Endothelial cell of umbilical vein (primary cell): ENCODE measurements at regions not wholly inside any gene's neighbourhood (a gene's known extent, or its start where the extent isn't known, plus 50 kb on each side); places are given as distances from the start of the nearest gene placed in this dataset.

Experiments used
- BruUV-seq: library from RNA; stranded (reverse); fragments of 400-500 nt; replicated peaks from 2 replicates; lab custom pipeline; 2021; lab: Mats Ljungman, UMichigan
- CTCF ChIA-PET: fragments of 300-600, 350-600 bp; sonication (Branson Sonifier 250); formaldehyde crosslinking; loops from one replicate; lab custom pipeline; 2021; ENCODE audit warnings: antibody characterized with exemption, inconsistent platforms; lab: Charles Lee
- POLR2A ChIA-PET: fragments of 300-600, 350-600 bp; sonication (Branson Sonifier 250); formaldehyde crosslinking; loops from one replicate; lab custom pipeline; 2021; ENCODE audit warnings: antibody characterized with exemption, inconsistent platforms; lab: Charles Lee
- DNase-seq: peaks from one replicate; pipeline ENCODE4 v3.0.0-alpha.2; 2011; ENCODE audit warnings: low read depth, low spot score
- FAIRE-seq: peaks from 2 replicates; lab custom pipeline; 2011; peaks lifted over from hg19 to GRCh38; lab: Jason Lieb, UNC
- H2AFZ ChIP-seq: 2 replicates; pipeline ENCODE4 v1.6.0; 2012; ENCODE audit warnings: low read depth, low read length, control low read depth, inconsistent platforms
- H3K27ac ChIP-seq: 2 replicates; pipeline ENCODE4 v1.5.1; 2011; ENCODE audit warnings: low read depth, mild to moderate bottlenecking, control low read depth, low read length, moderate library complexity; ENCODE audit not compliant: insufficient read depth
- H3K27me3 ChIP-seq, 2 experiments: 2 replicates each; pipeline versions ENCODE4 v1.6.0 to v1.6.1; 2011; ENCODE audit warnings: low read length in 2 of 2, mixed read lengths in 1 of 2; ENCODE audit not compliant: control insufficient read depth in 2 of 2, insufficient read depth in 2 of 2
- H3K36me3 ChIP-seq, 2 experiments: 2 replicates in 1 of 2; 3 replicates in 1 of 2; pipeline ENCODE4 v1.5.1; 2011; ENCODE audit warnings: low read length in 2 of 2, mild to moderate bottlenecking in 1 of 2, moderate library complexity in 1 of 2; ENCODE audit not compliant: control insufficient read depth in 2 of 2, insufficient read depth in 2 of 2; ENCODE audit errors: extremely low read depth in 1 of 2
- H3K4me1 ChIP-seq: 3 replicates; pipeline ENCODE4 v1.5.1; 2011; ENCODE audit warnings: mild to moderate bottlenecking, low read length; ENCODE audit not compliant: control insufficient read depth, insufficient read depth; ENCODE audit errors: extremely low read depth
- H3K4me2 ChIP-seq: 2 replicates; pipeline ENCODE4 v1.6.1; 2011; ENCODE audit warnings: low read length, control low read depth, mixed read lengths; ENCODE audit not compliant: insufficient read depth
- H3K4me3 ChIP-seq, 3 experiments: fragments of 200-600 bp in 1 of 3; sonication (generic), shearing (Covaris generic) in 1 of 3; replicated peaks in 1 of 3; 2 replicates each; pipeline ENCODE4 v1.5.1; 2011 to 2016; ENCODE audit warnings: control low read depth in 3 of 3, low read length in 3 of 3, mild to moderate bottlenecking in 2 of 3, inconsistent platforms in 1 of 3, low read depth in 1 of 3, moderate library complexity in 1 of 3; ENCODE audit not compliant: insufficient read depth in 1 of 3
- H3K79me2 ChIP-seq: 2 replicates; pipeline ENCODE4 v1.6.0; 2012; ENCODE audit warnings: low read length, inconsistent platforms; ENCODE audit not compliant: control insufficient read depth, insufficient read depth
- H3K9ac ChIP-seq: replicated peaks from 2 replicates; pipeline ENCODE3; 2011; ENCODE audit warnings: low read length, control low read depth; ENCODE audit not compliant: insufficient read depth; ENCODE audit errors: extremely low read depth
- H3K9me1 ChIP-seq: replicated peaks from 3 replicates; pipeline ENCODE4 v1.6.0; 2011; ENCODE audit warnings: mild to moderate bottlenecking, low read length; ENCODE audit not compliant: control insufficient read depth, insufficient read depth; ENCODE audit errors: extremely low read depth
- H3K9me3 ChIP-seq: replicated peaks from 2 replicates; pipeline ENCODE4 v1.5.1; 2012; ENCODE audit warnings: low read length, inconsistent platforms; ENCODE audit not compliant: control insufficient read depth, insufficient read depth
- H4K20me1 ChIP-seq: replicated peaks from 2 replicates; pipeline ENCODE3; 2011; ENCODE audit warnings: mild to moderate bottlenecking, low read length; ENCODE audit not compliant: control insufficient read depth, insufficient read depth; ENCODE audit errors: extremely low read depth
- EZH2 ChIP-seq: IDR thresholded peaks from 2 replicates; pipeline ENCODE4 v1.6.1; 2012; ENCODE audit warnings: borderline replicate concordance, low read depth, mild to moderate bottlenecking, moderate library complexity, low read length, inconsistent platforms; ENCODE audit not compliant: severe bottlenecking
- FOS ChIP-seq: IDR thresholded peaks from 2 replicates; pipeline ENCODE4 v1.6.1; 2011; ENCODE audit warnings: mild to moderate bottlenecking, low read length, moderate library complexity, borderline replicate concordance; ENCODE audit not compliant: insufficient read depth
- GATA2 ChIP-seq: IDR thresholded peaks from 2 replicates; pipeline ENCODE4 v1.7.0; 2011; ENCODE audit warnings: low read depth, mild to moderate bottlenecking, moderate library complexity, mixed read lengths, low read length; ENCODE audit not compliant: insufficient read length, insufficient read depth
- JUN ChIP-seq: IDR thresholded peaks from 2 replicates; pipeline ENCODE4 v1.6.1; 2011; ENCODE audit warnings: borderline replicate concordance, low read depth; ENCODE audit not compliant: insufficient read length, insufficient read depth
- MYC ChIP-seq: IDR thresholded peaks from one replicate; pipeline ENCODE4 v1.6.1; 2011; ENCODE audit warnings: mild to moderate bottlenecking, low read depth, low read length
- POLR2A ChIP-seq: IDR thresholded peaks from 2 replicates; pipeline ENCODE4 v1.6.1; 2012; ENCODE audit warnings: low read depth, mild to moderate bottlenecking, control low read depth, low read length
- POLR2AphosphoS5 ChIP-seq: IDR thresholded peaks from 2 replicates; pipeline ENCODE4 v1.6.1; 2012; ENCODE audit warnings: low read depth, mild to moderate bottlenecking, control low read depth, low read length, moderate library complexity; ENCODE audit not compliant: insufficient read depth
- dilution Hi-C: fragments of 300-500 bp; cut with MboI; formaldehyde crosslinking; loops from one replicate; pipeline ENCODE4 v1.15.0; 2019; ENCODE audit warnings: low sequenced_read_pairs; ENCODE audit not compliant: extremely low pct_ligation_motif_present
- intact Hi-C: fragments of 100-400 bp; cut with micrococcal nuclease; formaldehyde crosslinking; loops from one replicate; pipeline ENCODE4 v1.10.0; 2022
- TF ChIP-seq, protein P1 (sequence below): IDR thresholded peaks from 2 replicates; pipeline ENCODE4 v1.6.1; 2011; ENCODE audit not compliant: insufficient read depth, insufficient read length
- TF ChIP-seq, protein P2 (sequence below), 2 donors: IDR thresholded peaks; 1 replicate in 1 of 2; 2 replicates in 1 of 2; pipeline ENCODE4 v1.5.1; 2011; ENCODE audit warnings: low read length in 2 of 2, mild to moderate bottlenecking in 2 of 2, moderate library complexity in 2 of 2, control low read depth in 1 of 2, inconsistent platforms in 1 of 2, low read depth in 1 of 2; ENCODE audit not compliant: insufficient read depth in 1 of 2; ENCODE audit errors: extremely low read depth in 1 of 2

DNA sequence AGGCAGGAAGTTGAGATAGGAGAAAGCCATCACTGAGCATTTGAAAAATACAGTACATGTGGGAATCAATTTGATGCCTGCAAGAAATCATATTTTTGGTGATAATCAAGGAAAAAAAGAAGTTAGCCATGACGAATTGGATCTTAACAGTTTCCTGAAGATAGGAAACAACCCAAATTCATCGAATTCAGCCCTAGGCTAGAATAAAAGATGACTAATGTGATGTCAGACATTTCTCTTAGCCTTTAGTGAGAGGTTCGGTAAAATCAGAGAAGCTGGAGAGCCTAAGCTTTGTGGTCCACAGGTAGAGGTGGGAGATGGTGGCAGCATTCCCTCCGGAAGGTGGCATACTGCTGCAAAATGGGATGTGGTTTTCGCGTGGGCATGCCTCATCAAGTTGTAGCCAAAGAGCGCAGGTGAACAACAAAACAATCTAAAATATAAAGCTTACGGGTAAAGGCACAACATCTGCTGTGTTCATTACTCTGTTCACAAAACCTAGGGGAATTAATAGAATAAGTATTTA is 144.1 kb upstream of the ALCAM start:
- no peaks in the 10 kb centered on the region for H3K79me2 ChIP-seq
- no peaks in the 10 kb centered on the region for H3K9me3 ChIP-seq
- no peak overlapping the region for H3K27ac ChIP-seq
- H3K9me1 ChIP-seq, result no peaks in the 10 kb centered on the region
- ChIA-PET POLR2A (no interaction called here), CTCF (interaction anchor here (1.4 to 2.2 kb wide), 2 partner anchors 10 to 12 kb away, joined by 3 to 6 read pairs; no protein-coding TSS in a partner anchor)
- H3K4me2 ChIP-seq, result no peak overlapping the region
- H2AFZ ChIP-seq, result no peak overlapping the region
- H3K4me1 ChIP-seq, result no peaks in the 10 kb centered on the region
- FAIRE-seq, result no peak
- intact Hi-C loops, result no loop called here
- H3K36me3 ChIP-seq, result no peaks in the 10 kb centered on the region
- no peaks in the 10 kb centered on the region for H3K27me3 ChIP-seq
- H3K4me3 ChIP-seq, result no peak overlapping the region
- no peaks in the 10 kb centered on the region for H4K20me1 ChIP-seq
- dilution Hi-C loops, result no loop called here
- no peak overlapping the region for H3K9ac ChIP-seq
- BruUV-seq, result no TSS peak
- TF ChIP-seq JUN (no peak), POLR2AphosphoS5 (no peak), POLR2A (no peak), FOS (no peak), EZH2 (no peak), GATA2 (no peak), MYC (no peak)
- TF ChIP-seq, protein P1, sequence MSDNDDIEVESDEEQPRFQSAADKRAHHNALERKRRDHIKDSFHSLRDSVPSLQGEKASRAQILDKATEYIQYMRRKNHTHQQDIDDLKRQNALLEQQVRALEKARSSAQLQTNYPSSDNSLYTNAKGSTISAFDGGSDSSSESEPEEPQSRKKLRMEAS, result no peak
- TF ChIP-seq, protein P2, sequence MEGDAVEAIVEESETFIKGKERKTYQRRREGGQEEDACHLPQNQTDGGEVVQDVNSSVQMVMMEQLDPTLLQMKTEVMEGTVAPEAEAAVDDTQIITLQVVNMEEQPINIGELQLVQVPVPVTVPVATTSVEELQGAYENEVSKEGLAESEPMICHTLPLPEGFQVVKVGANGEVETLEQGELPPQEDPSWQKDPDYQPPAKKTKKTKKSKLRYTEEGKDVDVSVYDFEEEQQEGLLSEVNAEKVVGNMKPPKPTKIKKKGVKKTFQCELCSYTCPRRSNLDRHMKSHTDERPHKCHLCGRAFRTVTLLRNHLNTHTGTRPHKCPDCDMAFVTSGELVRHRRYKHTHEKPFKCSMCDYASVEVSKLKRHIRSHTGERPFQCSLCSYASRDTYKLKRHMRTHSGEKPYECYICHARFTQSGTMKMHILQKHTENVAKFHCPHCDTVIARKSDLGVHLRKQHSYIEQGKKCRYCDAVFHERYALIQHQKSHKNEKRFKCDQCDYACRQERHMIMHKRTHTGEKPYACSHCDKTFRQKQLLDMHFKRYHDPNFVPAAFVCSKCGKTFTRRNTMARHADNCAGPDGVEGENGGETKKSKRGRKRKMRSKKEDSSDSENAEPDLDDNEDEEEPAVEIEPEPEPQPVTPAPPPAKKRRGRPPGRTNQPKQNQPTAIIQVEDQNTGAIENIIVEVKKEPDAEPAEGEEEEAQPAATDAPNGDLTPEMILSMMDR (IDR thresholded peaks at IDR 0.05; ENCODE audit: extremely low read depth in 1 of 2, insufficient read depth in 1 of 2, low read depth in 1 of 2, low read length in 2 of 2), result no peak
- DNase-seq, result no peak
